Activated CD4-positive, alpha-beta memory T cell treated with anti-CD3 and anti-CD28 coated beads for 36 hours (primary cell): ENCODE measurements at regions not wholly inside any gene's neighbourhood (a gene's known extent, or its start where the extent isn't known, plus 50 kb on each side); places are given as distances from the start of the nearest gene placed in this dataset.

Experiments used
- CTCF ChIA-PET: fragments of 350-600 bp; sonication (Branson Sonifier 250); formaldehyde crosslinking; loops from one replicate; lab custom pipeline; 2021; ENCODE audit warnings: antibody characterized with exemption, inconsistent platforms; lab: Charles Lee
- POLR2A ChIA-PET: fragments of 350-600 bp; sonication (Branson Sonifier 250); formaldehyde crosslinking; loops from one replicate; lab custom pipeline; 2021; ENCODE audit warnings: antibody characterized with exemption; lab: Charles Lee
- DNase-seq: peaks from one replicate; pipeline ENCODE4 v3.0.0-alpha.2; 2020
- H3K27ac Mint-ChIP-seq: one replicate; pipeline ENCODE4 v1.8.0; 2021; ENCODE audit warnings: mixed read lengths
- H3K27me3 Mint-ChIP-seq: one replicate; pipeline ENCODE4 v1.8.0; 2021; ENCODE audit warnings: mixed read lengths
- H3K36me3 Mint-ChIP-seq: one replicate; pipeline ENCODE4 v1.8.0; 2021; ENCODE audit warnings: mixed read lengths
- H3K4me1 Mint-ChIP-seq: one replicate; pipeline ENCODE4 v1.8.0; 2021; ENCODE audit warnings: low read depth, mixed read lengths
- H3K4me3 Mint-ChIP-seq: one replicate; pipeline ENCODE4 v1.8.0; 2021; ENCODE audit warnings: mild to moderate bottlenecking, mixed read lengths
- H3K9me3 Mint-ChIP-seq: one replicate; pipeline ENCODE4 v1.8.0; 2021; ENCODE audit warnings: mixed read lengths
- intact Hi-C: fragments of 100-400 bp; cut with micrococcal nuclease; formaldehyde crosslinking; loops from one replicate; pipeline ENCODE4 v1.15.1; 2023

GRCh38 chr12:20174528-20175175, 193.7 kb upstream of the PDE3A start:
- H3K4me3 Mint-ChIP-seq = no peak overlapping the region
- peaks cover 5% of the 10 kb centered on the region for H3K9me3 Mint-ChIP-seq
- no peaks in the 10 kb centered on the region for H3K27me3 Mint-ChIP-seq
- POLR2A ChIA-PET = no interaction called here
- CTCF ChIA-PET = no interaction called here
- no peak overlapping the region for H3K27ac Mint-ChIP-seq
- H3K36me3 Mint-ChIP-seq = no peaks in the 10 kb centered on the region
- no peaks in the 10 kb centered on the region for H3K4me1 Mint-ChIP-seq
- intact Hi-C loops = no loop called here
- no peak for DNase-seq

GRCh38 chr12:20175704-20176388, 192.5 kb upstream of the PDE3A start:
- H3K36me3 Mint-ChIP-seq = no peaks in the 10 kb centered on the region
- no peak overlapping the region for H3K27ac Mint-ChIP-seq
- ChIA-PET CTCF (no interaction called here), POLR2A (no interaction called here)
- no peak for DNase-seq
- no peaks in the 10 kb centered on the region for H3K4me1 Mint-ChIP-seq
- no peaks in the 10 kb centered on the region for H3K27me3 Mint-ChIP-seq
- peaks cover 5% of the 10 kb centered on the region for H3K9me3 Mint-ChIP-seq
- H3K4me3 Mint-ChIP-seq = no peak overlapping the region
- intact Hi-C loops = no loop called here

GRCh38 chr12:20181416-20182180, 186.7 kb upstream of the PDE3A start:
- ChIA-PET CTCF (no interaction called here), POLR2A (no interaction called here)
- no peak overlapping the region for H3K4me3 Mint-ChIP-seq
- H3K9me3 Mint-ChIP-seq = no peaks in the 10 kb centered on the region
- intact Hi-C loops = no loop called here
- no peaks in the 10 kb centered on the region for H3K4me1 Mint-ChIP-seq
- no peaks in the 10 kb centered on the region for H3K36me3 Mint-ChIP-seq
- no peak overlapping the region for H3K27ac Mint-ChIP-seq
- no peaks in the 10 kb centered on the region for H3K27me3 Mint-ChIP-seq
- no peak for DNase-seq

GRCh38 chr12:20183563-20183962, 184.8 kb upstream of the PDE3A start:
- ChIA-PET CTCF (no interaction called here), POLR2A (no interaction called here)
- no peaks in the 10 kb centered on the region for H3K36me3 Mint-ChIP-seq
- no peak overlapping the region for H3K4me3 Mint-ChIP-seq
- no peaks in the 10 kb centered on the region for H3K4me1 Mint-ChIP-seq
- H3K9me3 Mint-ChIP-seq = no peaks in the 10 kb centered on the region
- H3K27me3 Mint-ChIP-seq = no peaks in the 10 kb centered on the region
- no peak overlapping the region for H3K27ac Mint-ChIP-seq
- no peak for DNase-seq
- intact Hi-C loops = no loop called here

- ChIA-PET POLR2A (no interaction called here), CTCF (no interaction called here)
- DNase-seq = no peak
- no peaks in the 10 kb centered on the region for H3K4me1 Mint-ChIP-seq
- H3K9me3 Mint-ChIP-seq = no peaks in the 10 kb centered on the region
- H3K27me3 Mint-ChIP-seq = no peaks in the 10 kb centered on the region
- intact Hi-C loops = no loop called here
- no peak overlapping the region for H3K4me3 Mint-ChIP-seq
- no peaks in the 10 kb centered on the region for H3K36me3 Mint-ChIP-seq
- no peak overlapping the region for H3K27ac Mint-ChIP-seq
Observed at GRCh38 chr12:20184514-20184913, 183.8 kb upstream of the PDE3A start.

GRCh38 chr12:20187456-20187855, 180.9 kb upstream of the PDE3A start:
- Mint-ChIP-seq H3K36me3 (no peaks in the 10 kb centered on the region), H3K9me3 (no peaks in the 10 kb centered on the region), H3K4me1 (no peaks in the 10 kb centered on the region), H3K27me3 (no peaks in the 10 kb centered on the region), H3K27ac (no peak overlapping the region), H3K4me3 (no peak overlapping the region)
- intact Hi-C loops = no loop called here
- no peak for DNase-seq
- CTCF ChIA-PET = no interaction called here
- POLR2A ChIA-PET = no interaction called here

GRCh38 chr12:20188930-20189653, 179.2 kb upstream of the PDE3A start:
- no peak overlapping the region for H3K27ac Mint-ChIP-seq
- DNase-seq = no peak
- H3K9me3 Mint-ChIP-seq = no peaks in the 10 kb centered on the region
- no peaks in the 10 kb centered on the region for H3K4me1 Mint-ChIP-seq
- intact Hi-C loops = no loop called here
- H3K27me3 Mint-ChIP-seq = no peaks in the 10 kb centered on the region
- ChIA-PET CTCF (no interaction called here), POLR2A (no interaction called here)
- H3K4me3 Mint-ChIP-seq = no peak overlapping the region
- H3K36me3 Mint-ChIP-seq = no peaks in the 10 kb centered on the region

GRCh38 chr12:20189767-20190166, 178.6 kb upstream of the PDE3A start:
- Mint-ChIP-seq H3K4me1 (no peaks in the 10 kb centered on the region), H3K27me3 (no peaks in the 10 kb centered on the region), H3K4me3 (no peak overlapping the region), H3K9me3 (no peaks in the 10 kb centered on the region), H3K27ac (no peak overlapping the region), H3K36me3 (no peaks in the 10 kb centered on the region)
- intact Hi-C loops = no loop called here
- ChIA-PET CTCF (no interaction called here), POLR2A (no interaction called here)
- DNase-seq = no peak

- H3K27ac Mint-ChIP-seq = no peak overlapping the region
- CTCF ChIA-PET = interaction anchor here (0.7 kb wide), 1 partner anchor 224 kb away, joined by 3 read pairs; no protein-coding TSS in a partner anchor
- intact Hi-C loops = no loop called here
- H3K4me1 Mint-ChIP-seq = no peaks in the 10 kb centered on the region
- DNase-seq = no peak
- H3K4me3 Mint-ChIP-seq = no peak overlapping the region
- H3K9me3 Mint-ChIP-seq = no peaks in the 10 kb centered on the region
- H3K36me3 Mint-ChIP-seq = no peaks in the 10 kb centered on the region
- POLR2A ChIA-PET = no interaction called here
- no peaks in the 10 kb centered on the region for H3K27me3 Mint-ChIP-seq
Observed at GRCh38 chr12:20194171-20194570, 174.2 kb upstream of the PDE3A start.

GRCh38 chr12:20196767-20197166, 171.6 kb upstream of the PDE3A start:
- Mint-ChIP-seq H3K27me3 (no peaks in the 10 kb centered on the region), H3K9me3 (no peaks in the 10 kb centered on the region), H3K4me3 (no peak overlapping the region), H3K27ac (no peak overlapping the region), H3K4me1 (no peaks in the 10 kb centered on the region), H3K36me3 (no peaks in the 10 kb centered on the region)
- CTCF ChIA-PET = no interaction called here
- no peak for DNase-seq
- POLR2A ChIA-PET = no interaction called here
- intact Hi-C loops = no loop called here

- Mint-ChIP-seq H3K4me1 (no peaks in the 10 kb centered on the region), H3K27ac (no peak overlapping the region), H3K36me3 (no peaks in the 10 kb centered on the region), H3K4me3 (no peak overlapping the region), H3K9me3 (no peaks in the 10 kb centered on the region), H3K27me3 (no peaks in the 10 kb centered on the region)
- intact Hi-C loops = no loop called here
- no peak for DNase-seq
- ChIA-PET CTCF (no interaction called here), POLR2A (no interaction called here)
Observed at GRCh38 chr12:20197411-20197810, 170.9 kb upstream of the PDE3A start.

- intact Hi-C loops = no loop called here
- CTCF ChIA-PET = no interaction called here
- H3K36me3 Mint-ChIP-seq = no peaks in the 10 kb centered on the region
- no peaks in the 10 kb centered on the region for H3K27me3 Mint-ChIP-seq
- no peak overlapping the region for H3K4me3 Mint-ChIP-seq
- no peaks in the 10 kb centered on the region for H3K9me3 Mint-ChIP-seq
- no peak overlapping the region for H3K27ac Mint-ChIP-seq
- DNase-seq = no peak
- POLR2A ChIA-PET = no interaction called here
- H3K4me1 Mint-ChIP-seq = no peaks in the 10 kb centered on the region
Observed at GRCh38 chr12:20199780-20200179, 168.6 kb upstream of the PDE3A start.
